PC-9 (cell line): ENCODE measurements at regions not wholly inside any gene's neighbourhood (a gene's known extent, or its start where the extent isn't known, plus 50 kb on each side); places are given as distances from the start of the nearest gene placed in this dataset.
"Not testable (repeated sequence)": the region's sequence is repeated elsewhere in the genome, so short reads cannot be mapped to it uniquely, and the experiment has no call there.

Experiments
- BruUV-seq: library from RNA; stranded (reverse); fragments of 400-500 nt; replicated peaks from 2 replicates; lab custom pipeline; 2021; lab: Mats Ljungman, UMichigan
- CTCF ChIA-PET: fragments of 300-600 bp; sonication (Branson Sonifier 250); formaldehyde crosslinking; loops from one replicate; lab custom pipeline; 2022; ENCODE audit warnings: antibody characterized with exemption; lab: Charles Lee
- POLR2A ChIA-PET: fragments of 300-600 bp; sonication (Branson Sonifier 250); formaldehyde crosslinking; loops from one replicate; lab custom pipeline; 2022; ENCODE audit warnings: antibody characterized with exemption; ENCODE audit not compliant: unreplicated experiment; lab: Charles Lee
- DNase-seq, 2 experiments: peaks; one replicate each; pipeline versions ENCODE4 v3.0.0 to v3.0.0-alpha.2; 2015 to 2022; ENCODE audit warnings: mixed read lengths in 1 of 2
- H2AFZ ChIP-seq: fragments of 200-600 bp; sonication (generic); 2 replicates; pipeline ENCODE4 v1.8.1; 2017; ENCODE audit warnings: antibody characterized with exemption
- H3F3A ChIP-seq: fragments of 200-600 bp; sonication (generic); 2 replicates; pipeline ENCODE4 v1.8.1; 2017; ENCODE audit warnings: antibody characterized with exemption, mild to moderate bottlenecking, low read depth; ENCODE audit not compliant: insufficient read depth
- H3K27ac ChIP-seq: fragments of 200-600 bp; sonication (generic); 2 replicates; pipeline ENCODE4 v1.6.1; 2016; ENCODE audit warnings: mixed run types
- H3K27me3 ChIP-seq: fragments of 200-600 bp; sonication (generic); 2 replicates; pipeline ENCODE4 v1.6.1; 2016; ENCODE audit warnings: low read depth, mixed run types; ENCODE audit not compliant: insufficient read depth
- H3K36me3 ChIP-seq: fragments of 200-600 bp; sonication (generic); 2 replicates; pipeline ENCODE4 v1.6.1; 2016; ENCODE audit warnings: low read depth, mixed run types
- H3K4me1 ChIP-seq: fragments of 200-600 bp; sonication (generic); replicated peaks from 2 replicates; pipeline ENCODE4 v1.6.1; 2016; ENCODE audit warnings: mixed run types; ENCODE audit not compliant: insufficient read depth
- H3K4me2 ChIP-seq: fragments of 200-600 bp; sonication (generic); 2 replicates; pipeline ENCODE4 v1.6.1; 2017; ENCODE audit warnings: mixed run types
- H3K4me3 ChIP-seq: fragments of 200-600 bp; sonication (generic); 2 replicates; pipeline ENCODE4 v1.6.1; 2016; ENCODE audit warnings: mixed run types
- H3K79me2 ChIP-seq: fragments of 200-600 bp; sonication (generic); 2 replicates; pipeline ENCODE4 v1.6.1; 2017; ENCODE audit warnings: low read depth, mixed run types
- H3K9me2 ChIP-seq: fragments of 200-600 bp; sonication (generic); 2 replicates; pipeline ENCODE4 v1.8.1; 2017; ENCODE audit warnings: mild to moderate bottlenecking; ENCODE audit not compliant: insufficient read depth
- H3K9me3 ChIP-seq: fragments of 200-600 bp; sonication (generic); 2 replicates; pipeline ENCODE4 v1.8.1; 2016; ENCODE audit warnings: low read depth; ENCODE audit not compliant: insufficient read depth
- H4K20me1 ChIP-seq: fragments of 200-600 bp; sonication (generic); 2 replicates; pipeline ENCODE4 v1.8.1; 2017; ENCODE audit not compliant: insufficient read depth
- EZH2 ChIP-seq: fragments of 200-600 bp; sonication (generic); IDR thresholded peaks from 2 replicates; pipeline ENCODE4 v1.8.0; 2017; ENCODE audit warnings: antibody characterized with exemption, low read depth
- intact Hi-C: fragments of 100-400 bp; cut with micrococcal nuclease; formaldehyde crosslinking; loops from one replicate; pipeline ENCODE4 v1.10.0; 2022; ENCODE audit not compliant: unreplicated experiment
- TF ChIP-seq, protein P1 (sequence below): fragments of 200-600 bp; sonication (generic); conservative IDR thresholded peaks from 2 replicates; pipeline ENCODE4 v1.6.1; 2017; ENCODE audit warnings: mixed run types, antibody characterized with exemption, mild to moderate bottlenecking, moderate library complexity

DNA sequence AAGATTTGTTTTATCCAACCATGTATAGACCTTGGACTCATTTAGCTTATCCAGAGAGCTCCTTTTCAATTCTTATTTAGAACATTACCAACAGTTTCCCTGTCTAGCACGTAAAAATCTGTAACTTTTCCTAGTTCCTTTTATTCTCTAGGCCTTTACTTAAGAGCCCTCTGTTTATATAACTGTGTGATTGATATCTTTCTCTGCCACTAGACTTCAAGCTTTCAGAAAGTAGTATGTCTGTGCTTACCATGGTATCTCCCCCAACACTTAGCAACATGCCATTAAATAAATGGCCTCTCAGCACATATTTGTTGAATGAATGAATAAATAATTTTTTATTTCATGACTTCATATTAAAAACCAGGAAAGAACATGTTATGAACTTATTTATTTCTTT, 209.4 kb downstream of the PTPRC start:
- intact Hi-C loops, result no loop called here
- Histone ChIP-seq H3K9me3 (no peaks in the 10 kb centered on the region), H4K20me1 (no peaks in the 10 kb centered on the region), H3K4me3 (no peak overlapping the region), H3K9me2 (no peaks in the 10 kb centered on the region), H3K36me3 (no peaks in the 10 kb centered on the region), H3K27me3 (no peaks in the 10 kb centered on the region), H3K4me2 (no peak overlapping the region), H3K27ac (no peak overlapping the region), H3K4me1 (no peaks in the 10 kb centered on the region), H3F3A (no peaks in the 10 kb centered on the region), H3K79me2 (no peaks in the 10 kb centered on the region), H2AFZ (no peak overlapping the region)
- POLR2A ChIA-PET, result no interaction called here
- BruUV-seq, result no TSS peak
- no peak for DNase-seq
- no peak for TF ChIP-seq EZH2
- TF ChIP-seq, protein P1, sequence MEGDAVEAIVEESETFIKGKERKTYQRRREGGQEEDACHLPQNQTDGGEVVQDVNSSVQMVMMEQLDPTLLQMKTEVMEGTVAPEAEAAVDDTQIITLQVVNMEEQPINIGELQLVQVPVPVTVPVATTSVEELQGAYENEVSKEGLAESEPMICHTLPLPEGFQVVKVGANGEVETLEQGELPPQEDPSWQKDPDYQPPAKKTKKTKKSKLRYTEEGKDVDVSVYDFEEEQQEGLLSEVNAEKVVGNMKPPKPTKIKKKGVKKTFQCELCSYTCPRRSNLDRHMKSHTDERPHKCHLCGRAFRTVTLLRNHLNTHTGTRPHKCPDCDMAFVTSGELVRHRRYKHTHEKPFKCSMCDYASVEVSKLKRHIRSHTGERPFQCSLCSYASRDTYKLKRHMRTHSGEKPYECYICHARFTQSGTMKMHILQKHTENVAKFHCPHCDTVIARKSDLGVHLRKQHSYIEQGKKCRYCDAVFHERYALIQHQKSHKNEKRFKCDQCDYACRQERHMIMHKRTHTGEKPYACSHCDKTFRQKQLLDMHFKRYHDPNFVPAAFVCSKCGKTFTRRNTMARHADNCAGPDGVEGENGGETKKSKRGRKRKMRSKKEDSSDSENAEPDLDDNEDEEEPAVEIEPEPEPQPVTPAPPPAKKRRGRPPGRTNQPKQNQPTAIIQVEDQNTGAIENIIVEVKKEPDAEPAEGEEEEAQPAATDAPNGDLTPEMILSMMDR, result no peak
- CTCF ChIA-PET, result no interaction called here

DNA sequence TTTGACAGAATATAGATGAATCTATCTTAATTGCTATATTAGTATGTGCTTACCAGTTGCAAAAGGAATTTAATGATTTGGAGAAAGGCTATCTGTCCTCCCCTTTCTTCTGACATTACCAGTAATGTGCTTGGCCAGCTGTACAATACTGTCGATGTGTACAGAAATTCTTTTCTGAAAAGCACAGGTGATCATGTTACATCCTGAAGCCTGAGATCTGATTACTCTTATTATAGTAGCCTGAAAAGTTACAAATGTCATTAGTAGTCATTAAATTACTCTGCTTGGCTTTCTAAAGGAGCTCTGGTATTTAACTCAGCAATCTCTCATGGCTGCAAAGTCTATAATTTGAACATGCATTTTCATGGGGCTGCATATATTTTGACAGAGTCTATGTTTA, 209.8 kb downstream of the PTPRC start:
- no peaks in the 10 kb centered on the region for H4K20me1 ChIP-seq
- ChIA-PET CTCF (no interaction called here), POLR2A (interaction anchor here (0.7 kb wide), 1 partner anchor 89 kb away, joined by 3 read pairs; no protein-coding TSS in a partner anchor)
- H3K79me2 ChIP-seq, result no peaks in the 10 kb centered on the region
- TF ChIP-seq, protein P1, result no peak
- TF ChIP-seq EZH2, result no peak
- intact Hi-C loops, result no loop called here
- no TSS peak for BruUV-seq
- no peak overlapping the region for H2AFZ ChIP-seq
- H3K27me3 ChIP-seq, result no peaks in the 10 kb centered on the region
- H3K4me1 ChIP-seq, result no peaks in the 10 kb centered on the region
- no peaks in the 10 kb centered on the region for H3K36me3 ChIP-seq
- H3K9me2 ChIP-seq, result no peaks in the 10 kb centered on the region
- no peaks in the 10 kb centered on the region for H3K9me3 ChIP-seq
- DNase-seq, result no peak
- no peak overlapping the region for H3K4me3 ChIP-seq
- no peak overlapping the region for H3K27ac ChIP-seq
- H3K4me2 ChIP-seq, result no peak overlapping the region
- no peaks in the 10 kb centered on the region for H3F3A ChIP-seq

DNA sequence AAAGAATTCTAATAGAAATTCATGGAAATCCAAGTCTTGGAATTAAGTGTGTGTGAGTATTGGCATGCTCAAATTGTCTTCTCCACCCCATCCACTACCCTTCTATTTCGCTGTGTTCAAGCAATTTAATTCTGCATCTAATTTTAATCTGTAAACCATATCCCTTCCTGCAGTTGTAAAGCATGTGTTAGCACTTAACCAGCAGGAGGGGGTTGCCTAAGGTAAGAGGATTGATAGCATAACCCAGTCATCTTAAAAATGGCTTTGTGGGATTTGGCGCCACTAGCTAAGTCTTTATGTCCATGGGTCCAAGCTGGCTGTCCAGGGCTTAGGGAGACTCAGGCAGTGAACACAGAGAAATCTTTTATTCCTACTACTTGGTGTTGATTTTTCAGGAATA, 210.3 kb downstream of the PTPRC start:
- BruUV-seq, result no TSS peak
- ChIA-PET POLR2A (interaction anchor here (0.7 kb wide), 1 partner anchor 88 kb away, joined by 3 read pairs; no protein-coding TSS in a partner anchor), CTCF (no interaction called here)
- H3K36me3 ChIP-seq, result no peaks in the 10 kb centered on the region
- H4K20me1 ChIP-seq, result no peaks in the 10 kb centered on the region
- no peaks in the 10 kb centered on the region for H3K9me2 ChIP-seq
- H3K27me3 ChIP-seq, result no peaks in the 10 kb centered on the region
- H3F3A ChIP-seq, result no peaks in the 10 kb centered on the region
- no peak for TF ChIP-seq EZH2
- H3K27ac ChIP-seq, result no peak overlapping the region
- H3K4me1 ChIP-seq, result no peaks in the 10 kb centered on the region
- DNase-seq, result no peak
- intact Hi-C loops, result no loop called here
- H3K4me2 ChIP-seq, result no peak overlapping the region
- no peaks in the 10 kb centered on the region for H3K79me2 ChIP-seq
- no peak overlapping the region for H3K4me3 ChIP-seq
- H2AFZ ChIP-seq, result no peak overlapping the region
- H3K9me3 ChIP-seq, result no peaks in the 10 kb centered on the region

DNA sequence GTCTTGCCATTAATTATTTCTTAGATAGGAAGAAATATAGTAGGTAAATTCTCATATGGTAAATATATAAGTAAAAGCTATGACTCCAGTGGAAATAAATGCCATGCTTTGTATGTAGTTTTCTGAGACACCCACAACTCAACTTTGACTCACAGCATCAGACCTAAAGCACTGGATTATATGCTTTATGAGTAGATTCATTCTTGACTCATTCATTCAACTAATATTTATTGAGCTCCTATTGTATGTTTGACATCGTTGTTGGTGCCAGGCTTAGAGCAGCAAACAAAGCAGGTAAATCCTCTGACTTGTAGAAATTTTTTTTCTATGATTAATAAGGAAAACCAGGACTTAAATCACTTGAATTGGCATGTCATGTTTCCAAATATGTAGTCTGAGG, 211.4 kb downstream of the PTPRC start:
- no peaks in the 10 kb centered on the region for H3K36me3 ChIP-seq
- no peak for DNase-seq
- H3K79me2 ChIP-seq, result no peaks in the 10 kb centered on the region
- POLR2A ChIA-PET, result interaction anchor here (0.6 kb wide), 1 partner anchor 43 kb away, joined by 4 read pairs; no protein-coding TSS in a partner anchor
- H3F3A ChIP-seq, result no peaks in the 10 kb centered on the region
- no peaks in the 10 kb centered on the region for H3K27me3 ChIP-seq
- no peaks in the 10 kb centered on the region for H3K9me2 ChIP-seq
- H3K4me1 ChIP-seq, result no peaks in the 10 kb centered on the region
- intact Hi-C loops, result no loop called here
- H2AFZ ChIP-seq, result no peak overlapping the region
- no peaks in the 10 kb centered on the region for H4K20me1 ChIP-seq
- H3K9me3 ChIP-seq, result no peaks in the 10 kb centered on the region
- no peak overlapping the region for H3K4me3 ChIP-seq
- H3K27ac ChIP-seq, result no peak overlapping the region
- no TSS peak for BruUV-seq
- no peak overlapping the region for H3K4me2 ChIP-seq
- no peak for TF ChIP-seq EZH2
- TF ChIP-seq, protein P1, result no peak
- CTCF ChIA-PET, result no interaction called here

DNA sequence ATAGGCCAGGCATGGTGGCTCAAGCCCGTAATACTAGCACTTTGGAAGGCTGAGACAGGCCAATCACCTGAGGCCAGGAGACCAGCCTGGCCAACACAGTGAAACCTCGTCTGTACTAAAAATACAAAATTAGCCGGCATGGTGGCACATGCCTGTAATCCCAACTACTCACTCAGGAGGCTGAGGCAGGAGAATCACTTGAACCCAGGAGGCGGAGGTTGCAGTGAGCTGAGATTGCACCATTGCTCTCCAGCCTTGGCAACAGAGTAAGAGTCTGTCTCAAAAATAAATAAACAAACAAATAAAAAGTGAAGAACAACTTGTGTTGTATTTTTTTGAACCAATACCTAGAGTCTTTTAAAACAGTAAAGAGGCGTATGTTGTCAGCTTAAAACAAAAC, 212.1 kb downstream of the PTPRC start:
- DNase-seq, POLR2A ChIA-PET, H3K4me2 ChIP-seq, H4K20me1 ChIP-seq, H3K36me3 ChIP-seq, H3K9me2 ChIP-seq, BruUV-seq, H3K4me1 ChIP-seq, H3K9me3 ChIP-seq, H3F3A ChIP-seq, H2AFZ ChIP-seq, H3K79me2 ChIP-seq, intact Hi-C loops, CTCF ChIA-PET, H3K27me3 ChIP-seq, H3K4me3 ChIP-seq, H3K27ac ChIP-seq: not testable (repeated sequence)
